ENCODE measurements at regions not wholly inside any gene's neighbourhood (a gene's known extent, or its start where the extent isn't known, plus 50 kb on each side); places are given as distances from the start of the nearest gene placed in this dataset.
"Not testable (repeated sequence)": the region's sequence is repeated elsewhere in the genome, so short reads cannot be mapped to it uniquely, and the experiment has no call there.

- not testable (repeated sequence) for ATAC-seq
Measured at GRCh38 chr3:195969838-195970776, 61.8 kb upstream of the TNK2 start.

- ATAC-seq: not testable (repeated sequence)
Measured at GRCh38 chr3:195969341-195969740, 61.0 kb upstream of the TNK2 start.

- not testable (repeated sequence) for ATAC-seq
Measured at GRCh38 chr3:195968104-195968503, 59.8 kb upstream of the TNK2 start.

GRCh38 chr3:195967387-195967720 lies 59.0 kb upstream of the TNK2 start:
- not testable (repeated sequence) for ATAC-seq

- not testable (repeated sequence) for ATAC-seq
Measured at GRCh38 chr3:195966563-195967386, 58.4 kb upstream of the TNK2 start.

GRCh38 chr3:195965217-195965616 lies 56.9 kb upstream of the TNK2 start:
- not testable (repeated sequence) for ATAC-seq

- ATAC-seq: not testable (repeated sequence)
Measured at GRCh38 chr3:195964318-195965107, 56.2 kb upstream of the TNK2 start.

- ATAC-seq: not testable (repeated sequence)
Measured at GRCh38 chr3:195962222-195962621, 53.9 kb upstream of the TNK2 start.

- ATAC-seq: peak in 1 of 2 donors; percentile 27
Measured at GRCh38 chr3:195960971-195961775, 52.8 kb upstream of the TNK2 start.

GRCh38 chr3:195960164-195960563 lies 51.8 kb upstream of the TNK2 start:
- ATAC-seq: not testable (repeated sequence)

- not testable (repeated sequence) for ATAC-seq
Measured at GRCh38 chr3:195959367-195960157, 51.2 kb upstream of the TNK2 start.

- not testable (repeated sequence) for ATAC-seq
Measured at GRCh38 chr3:195958736-195959135, 50.4 kb upstream of the TNK2 start.

Data from activated CD4-positive, CD25-positive, alpha-beta regulatory T cell treated with anti-CD3 and anti-CD28 coated beads, Interleukin-2, amount 50 U/mL, for 24 hours (primary cell).